ENCODE measurements at regions not wholly inside any gene's neighbourhood (a gene's known extent, or its start where the extent isn't known, plus 50 kb on each side); places are given as distances from the start of the nearest gene placed in this dataset.

GRCh38 chr3:168815946-168816345 is 720.2 kb upstream of the GOLIM4 start:
- no peak overlapping the region for H3K4me2 ChIP-seq (ENCODE audit: low read depth, low read length, poor library complexity, severe bottlenecking)
- H3K79me2 ChIP-seq (ENCODE audit: insufficient read depth, low read length) = no peaks in the 10 kb centered on the region
- no peaks in the 10 kb centered on the region for H3K9me2 ChIP-seq (replicated peaks; ENCODE audit: insufficient read depth, low read length)
- H3K4me3 ChIP-seq (ENCODE audit: insufficient read depth, low read length, poor library complexity, severe bottlenecking) = no peak overlapping the region
- no peaks in the 10 kb centered on the region for H3K36me3 ChIP-seq (ENCODE audit: low read length)
- H3K9me3 ChIP-seq (ENCODE audit: insufficient read depth, low read length) = no peaks in the 10 kb centered on the region
- H2AFZ ChIP-seq (ENCODE audit: low read depth, low read length, severe bottlenecking) = no peak overlapping the region
- H3K9ac ChIP-seq (ENCODE audit: low read length) = no peak overlapping the region
- TF ChIP-seq CTCF (IDR thresholded peaks at IDR 0.05; ENCODE audit: insufficient read depth, low read length, poor library complexity, severe bottlenecking) (no peak), EZH2phosphoT487 (conservative IDR thresholded peaks at IDR 0.05; ENCODE audit: low read length) (no peak)
- H3K27ac ChIP-seq (ENCODE audit: low read depth, low read length) = no peak overlapping the region
- no peaks in the 10 kb centered on the region for H3K27me3 ChIP-seq (ENCODE audit: low read length)
- no peaks in the 10 kb centered on the region for H4K20me1 ChIP-seq (ENCODE audit: low read depth, low read length)
- no peaks in the 10 kb centered on the region for H3F3A ChIP-seq (ENCODE audit: insufficient read depth)

GRCh38 chr3:168813225-168813802 is 717.6 kb upstream of the GOLIM4 start:
- Histone ChIP-seq H3K9ac (ENCODE audit: low read length) (no peak overlapping the region), H3K4me2 (ENCODE audit: low read depth, low read length, poor library complexity, severe bottlenecking) (no peak overlapping the region), H3K9me3 (ENCODE audit: insufficient read depth, low read length) (no peaks in the 10 kb centered on the region), H3K79me2 (ENCODE audit: insufficient read depth, low read length) (no peaks in the 10 kb centered on the region), H3K9me2 (replicated peaks; ENCODE audit: insufficient read depth, low read length) (no peaks in the 10 kb centered on the region), H3F3A (ENCODE audit: insufficient read depth) (no peaks in the 10 kb centered on the region), H2AFZ (ENCODE audit: low read depth, low read length, severe bottlenecking) (no peak overlapping the region), H3K27me3 (ENCODE audit: low read length) (no peaks in the 10 kb centered on the region), H3K27ac (ENCODE audit: low read depth, low read length) (no peak overlapping the region), H3K36me3 (ENCODE audit: low read length) (no peaks in the 10 kb centered on the region), H4K20me1 (ENCODE audit: low read depth, low read length) (no peaks in the 10 kb centered on the region), H3K4me3 (ENCODE audit: insufficient read depth, low read length, poor library complexity, severe bottlenecking) (no peak overlapping the region)
- no peak for TF ChIP-seq CTCF (IDR thresholded peaks at IDR 0.05; ENCODE audit: insufficient read depth, low read length, poor library complexity, severe bottlenecking)
- no peak for TF ChIP-seq EZH2phosphoT487 (conservative IDR thresholded peaks at IDR 0.05; ENCODE audit: low read length)

- no peak overlapping the region for H3K9ac ChIP-seq (ENCODE audit: low read length)
- no peaks in the 10 kb centered on the region for H3K36me3 ChIP-seq (ENCODE audit: low read length)
- H3K9me3 ChIP-seq (ENCODE audit: insufficient read depth, low read length) = no peaks in the 10 kb centered on the region
- no peaks in the 10 kb centered on the region for H3K79me2 ChIP-seq (ENCODE audit: insufficient read depth, low read length)
- no peaks in the 10 kb centered on the region for H4K20me1 ChIP-seq (ENCODE audit: low read depth, low read length)
- H2AFZ ChIP-seq (ENCODE audit: low read depth, low read length, severe bottlenecking) = no peak overlapping the region
- TF ChIP-seq EZH2phosphoT487 (conservative IDR thresholded peaks at IDR 0.05; ENCODE audit: low read length) = no peak
- no peak for TF ChIP-seq CTCF (IDR thresholded peaks at IDR 0.05; ENCODE audit: insufficient read depth, low read length, poor library complexity, severe bottlenecking)
- H3K4me2 ChIP-seq (ENCODE audit: low read depth, low read length, poor library complexity, severe bottlenecking) = no peak overlapping the region
- H3K4me3 ChIP-seq (ENCODE audit: insufficient read depth, low read length, poor library complexity, severe bottlenecking) = no peak overlapping the region
- H3K27ac ChIP-seq (ENCODE audit: low read depth, low read length) = no peak overlapping the region
- H3F3A ChIP-seq (ENCODE audit: insufficient read depth) = no peaks in the 10 kb centered on the region
- H3K27me3 ChIP-seq (ENCODE audit: low read length) = no peaks in the 10 kb centered on the region
- H3K9me2 ChIP-seq (replicated peaks; ENCODE audit: insufficient read depth, low read length) = no peaks in the 10 kb centered on the region
Measured at GRCh38 chr3:168812234-168812633, 716.5 kb upstream of the GOLIM4 start.
